ENCODE measurements at regions not wholly inside any gene's neighbourhood (a gene's known extent, or its start where the extent isn't known, plus 50 kb on each side); places are given as distances from the start of the nearest gene placed in this dataset.

- TF ChIP-seq POLR2A (IDR thresholded peaks at IDR 0.05; ENCODE audit: borderline replicate concordance, extremely low read depth, insufficient read depth, insufficient read length) = no peak
- TF ChIP-seq, protein P1, sequence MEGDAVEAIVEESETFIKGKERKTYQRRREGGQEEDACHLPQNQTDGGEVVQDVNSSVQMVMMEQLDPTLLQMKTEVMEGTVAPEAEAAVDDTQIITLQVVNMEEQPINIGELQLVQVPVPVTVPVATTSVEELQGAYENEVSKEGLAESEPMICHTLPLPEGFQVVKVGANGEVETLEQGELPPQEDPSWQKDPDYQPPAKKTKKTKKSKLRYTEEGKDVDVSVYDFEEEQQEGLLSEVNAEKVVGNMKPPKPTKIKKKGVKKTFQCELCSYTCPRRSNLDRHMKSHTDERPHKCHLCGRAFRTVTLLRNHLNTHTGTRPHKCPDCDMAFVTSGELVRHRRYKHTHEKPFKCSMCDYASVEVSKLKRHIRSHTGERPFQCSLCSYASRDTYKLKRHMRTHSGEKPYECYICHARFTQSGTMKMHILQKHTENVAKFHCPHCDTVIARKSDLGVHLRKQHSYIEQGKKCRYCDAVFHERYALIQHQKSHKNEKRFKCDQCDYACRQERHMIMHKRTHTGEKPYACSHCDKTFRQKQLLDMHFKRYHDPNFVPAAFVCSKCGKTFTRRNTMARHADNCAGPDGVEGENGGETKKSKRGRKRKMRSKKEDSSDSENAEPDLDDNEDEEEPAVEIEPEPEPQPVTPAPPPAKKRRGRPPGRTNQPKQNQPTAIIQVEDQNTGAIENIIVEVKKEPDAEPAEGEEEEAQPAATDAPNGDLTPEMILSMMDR (IDR thresholded peaks at IDR 0.05 in 2 of 3, conservative IDR thresholded peaks at IDR 0.05 in 1 of 3; ENCODE audit: borderline replicate concordance in 1 of 3, insufficient read depth in 1 of 3, low read depth in 2 of 3, low read length in 2 of 3) = no peak
- TF ChIP-seq, protein P2, sequence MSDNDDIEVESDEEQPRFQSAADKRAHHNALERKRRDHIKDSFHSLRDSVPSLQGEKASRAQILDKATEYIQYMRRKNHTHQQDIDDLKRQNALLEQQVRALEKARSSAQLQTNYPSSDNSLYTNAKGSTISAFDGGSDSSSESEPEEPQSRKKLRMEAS (IDR thresholded peaks at IDR 0.05) = no peak
- TF ChIP-seq, protein P3, sequence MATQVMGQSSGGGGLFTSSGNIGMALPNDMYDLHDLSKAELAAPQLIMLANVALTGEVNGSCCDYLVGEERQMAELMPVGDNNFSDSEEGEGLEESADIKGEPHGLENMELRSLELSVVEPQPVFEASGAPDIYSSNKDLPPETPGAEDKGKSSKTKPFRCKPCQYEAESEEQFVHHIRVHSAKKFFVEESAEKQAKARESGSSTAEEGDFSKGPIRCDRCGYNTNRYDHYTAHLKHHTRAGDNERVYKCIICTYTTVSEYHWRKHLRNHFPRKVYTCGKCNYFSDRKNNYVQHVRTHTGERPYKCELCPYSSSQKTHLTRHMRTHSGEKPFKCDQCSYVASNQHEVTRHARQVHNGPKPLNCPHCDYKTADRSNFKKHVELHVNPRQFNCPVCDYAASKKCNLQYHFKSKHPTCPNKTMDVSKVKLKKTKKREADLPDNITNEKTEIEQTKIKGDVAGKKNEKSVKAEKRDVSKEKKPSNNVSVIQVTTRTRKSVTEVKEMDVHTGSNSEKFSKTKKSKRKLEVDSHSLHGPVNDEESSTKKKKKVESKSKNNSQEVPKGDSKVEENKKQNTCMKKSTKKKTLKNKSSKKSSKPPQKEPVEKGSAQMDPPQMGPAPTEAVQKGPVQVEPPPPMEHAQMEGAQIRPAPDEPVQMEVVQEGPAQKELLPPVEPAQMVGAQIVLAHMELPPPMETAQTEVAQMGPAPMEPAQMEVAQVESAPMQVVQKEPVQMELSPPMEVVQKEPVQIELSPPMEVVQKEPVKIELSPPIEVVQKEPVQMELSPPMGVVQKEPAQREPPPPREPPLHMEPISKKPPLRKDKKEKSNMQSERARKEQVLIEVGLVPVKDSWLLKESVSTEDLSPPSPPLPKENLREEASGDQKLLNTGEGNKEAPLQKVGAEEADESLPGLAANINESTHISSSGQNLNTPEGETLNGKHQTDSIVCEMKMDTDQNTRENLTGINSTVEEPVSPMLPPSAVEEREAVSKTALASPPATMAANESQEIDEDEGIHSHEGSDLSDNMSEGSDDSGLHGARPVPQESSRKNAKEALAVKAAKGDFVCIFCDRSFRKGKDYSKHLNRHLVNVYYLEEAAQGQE (IDR thresholded peaks at IDR 0.05; ENCODE audit: low read depth) = no peak
- no peak for TF ChIP-seq ZBTB33 (IDR thresholded peaks at IDR 0.05; ENCODE audit: extremely low read depth, insufficient replicate concordance, low read length)
- TF ChIP-seq EZH2 (IDR thresholded peaks at IDR 0.05) = no peak
- TF ChIP-seq YY1 (IDR thresholded peaks at IDR 0.05; ENCODE audit: extremely low read depth, insufficient replicate concordance, low read depth, low read length) = no peak
- TF ChIP-seq CEBPB (IDR thresholded peaks at IDR 0.05; ENCODE audit: low read depth) = no peak
- TF ChIP-seq POLR2AphosphoS5 (IDR thresholded peaks at IDR 0.05; ENCODE audit: low read depth, low read length) = no peak
- TF ChIP-seq ATF3 (IDR thresholded peaks at IDR 0.05) = no peak
- TF ChIP-seq SP1 (IDR thresholded peaks at IDR 0.05; ENCODE audit: low read depth) = no peak
- TF ChIP-seq TCF7L2 (IDR thresholded peaks at IDR 0.05; ENCODE audit: borderline replicate concordance, extremely low read depth, insufficient read depth, insufficient read length) = no peak
- no peak for TF ChIP-seq RAD21 (IDR thresholded peaks at IDR 0.05; ENCODE audit: low read depth)
These were observed 414.9 kb downstream of the PTPRU start for GRCh38 chr1:29651246-29651645.

Measured in HCT116 (cell line).